ENCODE measurements at regions not wholly inside any gene's neighbourhood (a gene's known extent, or its start where the extent isn't known, plus 50 kb on each side); places are given as distances from the start of the nearest gene placed in this dataset.

DNA sequence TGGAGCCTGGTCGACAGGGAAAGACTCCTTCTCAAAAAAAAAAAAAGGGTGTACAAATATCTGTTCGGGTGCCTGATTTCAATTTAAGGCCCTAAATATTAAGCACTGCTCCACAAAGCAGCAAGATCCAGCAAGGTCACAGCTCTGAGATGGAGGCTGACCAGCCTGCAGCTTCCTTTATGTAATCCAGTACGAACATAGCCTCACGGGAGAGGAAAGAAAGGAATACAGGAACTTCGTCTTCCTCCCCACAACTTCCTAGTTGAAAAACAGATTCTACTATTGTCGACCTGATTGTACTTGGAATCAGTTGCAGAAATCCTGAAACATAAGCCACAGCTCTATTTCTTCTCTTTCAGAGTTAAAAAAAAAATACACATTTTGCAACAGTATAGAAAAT is 53.5 kb upstream of the TBC1D9 start:
- intact Hi-C loops (cut with DNase I; ENCODE audit: low total_unique reads), result no loop called here
- DNase-seq, result peak; percentile 23
- H3K9me3 ChIP-seq, result no peaks in the 10 kb centered on the region
- no peaks in the 10 kb centered on the region for H3K27me3 ChIP-seq
- H3K27ac ChIP-seq, result peak overlapping the region in 1 of 2 donors; percentile 4
- H3K36me3 ChIP-seq (ENCODE audit: low read depth, missing control alignments), result no peaks in the 10 kb centered on the region
- TF ChIP-seq POLR2A (IDR thresholded peaks at IDR 0.05), result no peak
- TF ChIP-seq, protein P1, sequence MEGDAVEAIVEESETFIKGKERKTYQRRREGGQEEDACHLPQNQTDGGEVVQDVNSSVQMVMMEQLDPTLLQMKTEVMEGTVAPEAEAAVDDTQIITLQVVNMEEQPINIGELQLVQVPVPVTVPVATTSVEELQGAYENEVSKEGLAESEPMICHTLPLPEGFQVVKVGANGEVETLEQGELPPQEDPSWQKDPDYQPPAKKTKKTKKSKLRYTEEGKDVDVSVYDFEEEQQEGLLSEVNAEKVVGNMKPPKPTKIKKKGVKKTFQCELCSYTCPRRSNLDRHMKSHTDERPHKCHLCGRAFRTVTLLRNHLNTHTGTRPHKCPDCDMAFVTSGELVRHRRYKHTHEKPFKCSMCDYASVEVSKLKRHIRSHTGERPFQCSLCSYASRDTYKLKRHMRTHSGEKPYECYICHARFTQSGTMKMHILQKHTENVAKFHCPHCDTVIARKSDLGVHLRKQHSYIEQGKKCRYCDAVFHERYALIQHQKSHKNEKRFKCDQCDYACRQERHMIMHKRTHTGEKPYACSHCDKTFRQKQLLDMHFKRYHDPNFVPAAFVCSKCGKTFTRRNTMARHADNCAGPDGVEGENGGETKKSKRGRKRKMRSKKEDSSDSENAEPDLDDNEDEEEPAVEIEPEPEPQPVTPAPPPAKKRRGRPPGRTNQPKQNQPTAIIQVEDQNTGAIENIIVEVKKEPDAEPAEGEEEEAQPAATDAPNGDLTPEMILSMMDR (IDR thresholded peaks at IDR 0.05), result no peak
- peaks cover 14% of the 10 kb centered on the region for H3K4me1 ChIP-seq
- H3K4me3 ChIP-seq, result no peak overlapping the region
- 41 to 48% methylated on average over 6 of the region's 6 CpGs for WGBS, 2 donors

DNA sequence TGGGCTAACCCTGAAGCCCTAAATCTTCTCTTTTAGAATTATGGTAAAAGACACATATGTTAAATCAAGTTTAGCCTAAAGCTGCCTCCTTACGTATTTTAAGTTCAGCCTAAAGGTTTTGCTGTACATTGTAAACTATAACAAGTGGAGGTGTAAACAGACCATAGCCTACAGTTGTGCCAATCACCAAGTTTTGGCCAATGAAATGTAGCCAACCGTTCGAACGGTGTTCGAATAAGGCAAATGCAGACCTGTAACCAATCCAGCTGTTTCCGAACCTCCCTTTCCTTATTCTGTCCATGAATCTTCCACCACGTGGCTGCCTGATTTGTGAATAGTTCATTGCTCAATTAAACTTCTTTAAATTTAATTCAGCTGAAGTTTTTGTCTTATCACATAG is 52.1 kb upstream of the TBC1D9 start:
- peak overlapping the region in 1 of 2 donors; percentile 54 for H3K27ac ChIP-seq
- no peak for TF ChIP-seq POLR2A (IDR thresholded peaks at IDR 0.05)
- TF ChIP-seq, protein P1 (IDR thresholded peaks at IDR 0.05), result no peak
- no peaks in the 10 kb centered on the region for H3K36me3 ChIP-seq (ENCODE audit: low read depth, missing control alignments)
- no peaks in the 10 kb centered on the region for H3K27me3 ChIP-seq
- intact Hi-C loops (cut with DNase I; ENCODE audit: low total_unique reads), result no loop called here
- H3K9me3 ChIP-seq, result no peaks in the 10 kb centered on the region
- 52 to 53% methylated on average over 7 of the region's 7 CpGs for WGBS, 2 donors
- H3K4me3 ChIP-seq, result no peak overlapping the region
- no peak for DNase-seq
- peaks cover 14% of the 10 kb centered on the region for H3K4me1 ChIP-seq

DNA sequence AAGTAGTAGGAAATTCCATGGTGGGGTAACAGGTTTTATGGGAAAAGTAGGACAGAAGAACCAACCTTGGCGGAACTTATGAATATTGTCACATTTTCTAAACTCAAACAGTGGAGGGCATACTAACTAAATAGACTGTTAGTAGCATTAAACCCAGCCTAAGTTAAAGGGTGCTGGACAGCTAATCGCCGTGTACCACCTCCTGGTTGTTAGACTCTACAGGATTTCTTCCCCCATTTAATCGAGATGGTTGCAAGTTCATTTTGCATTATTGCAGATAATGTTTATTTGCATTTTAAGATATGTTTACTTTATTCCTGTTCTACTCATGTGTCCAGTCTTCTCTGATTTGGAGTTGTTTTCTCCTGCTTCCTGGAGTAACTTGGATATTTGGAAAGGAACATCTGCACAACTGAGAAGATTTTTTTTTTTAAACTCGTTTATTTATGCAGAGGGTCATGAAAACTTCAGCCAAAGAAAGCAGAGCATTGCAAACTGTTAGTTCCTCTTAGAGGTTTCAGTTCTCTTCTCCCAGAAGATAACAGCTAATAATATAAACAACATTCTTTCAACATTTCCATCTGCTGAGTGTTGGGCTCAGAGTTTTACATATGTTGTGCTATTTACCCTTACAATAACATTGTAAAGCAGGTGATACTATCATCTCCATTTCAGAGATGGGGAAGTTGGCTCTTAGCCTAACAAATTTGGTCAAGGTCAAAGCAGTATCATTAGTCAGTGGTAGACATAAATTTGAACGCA is 51.5 kb upstream of the TBC1D9 start:
- TF ChIP-seq, protein P1 (IDR thresholded peaks at IDR 0.05), result no peak
- TF ChIP-seq POLR2A (IDR thresholded peaks at IDR 0.05), result no peak
- DNase-seq, result no peak
- Histone ChIP-seq H3K27ac (peak overlapping the region in 1 of 2 donors; percentile 54), H3K36me3 (ENCODE audit: low read depth, missing control alignments) (no peaks in the 10 kb centered on the region), H3K4me3 (no peak overlapping the region), H3K4me1 (peaks cover 14% of the 10 kb centered on the region), H3K27me3 (no peaks in the 10 kb centered on the region), H3K9me3 (no peaks in the 10 kb centered on the region)
- intact Hi-C loops (cut with DNase I; ENCODE audit: low total_unique reads), result no loop called here
- WGBS, 2 donors, result 49 to 55% methylated on average over 6 of the region's 6 CpGs

DNA sequence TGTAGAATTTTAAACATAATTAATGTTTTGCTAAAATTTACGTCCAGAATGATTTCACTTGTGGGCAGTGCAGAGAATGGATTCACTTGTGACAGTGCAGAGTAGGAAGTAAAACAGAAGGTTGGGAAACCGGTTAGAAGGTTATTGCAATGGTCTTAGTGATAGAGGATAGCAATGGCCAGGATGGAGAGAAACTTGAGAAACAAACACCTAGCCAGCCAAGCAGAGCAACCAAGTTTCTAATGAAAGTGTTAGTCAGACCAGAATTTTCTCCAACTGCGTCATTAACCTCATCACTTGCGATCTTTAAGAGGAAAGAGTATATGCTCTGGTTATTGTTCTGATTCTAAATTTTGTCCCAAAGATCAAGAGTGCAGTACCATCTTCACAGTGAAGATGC is 50.0 kb upstream of the TBC1D9 start:
- no peak for DNase-seq
- intact Hi-C loops (cut with DNase I; ENCODE audit: low total_unique reads), result no loop called here
- no peak overlapping the region for H3K27ac ChIP-seq
- no peaks in the 10 kb centered on the region for H3K9me3 ChIP-seq
- H3K4me1 ChIP-seq, result peaks cover 14% of the 10 kb centered on the region
- no peaks in the 10 kb centered on the region for H3K36me3 ChIP-seq (ENCODE audit: low read depth, missing control alignments)
- H3K4me3 ChIP-seq, result no peak overlapping the region
- H3K27me3 ChIP-seq, result no peaks in the 10 kb centered on the region
- TF ChIP-seq, protein P1 (IDR thresholded peaks at IDR 0.05), result no peak
- TF ChIP-seq POLR2A (IDR thresholded peaks at IDR 0.05), result no peak
- whole genome bisulfite sequencing, 2 donors, result 90 to 94% methylated on average over 4 of the region's 4 CpGs
